ENCODE measurements at regions not wholly inside any gene's neighbourhood (a gene's known extent, or its start where the extent isn't known, plus 50 kb on each side); places are given as distances from the start of the nearest gene placed in this dataset.
A peak's percentile ranks its signal among the peaks of the same experiment; 100 is the strongest.
"Not testable (repeated sequence)": the region's sequence is repeated elsewhere in the genome, so short reads cannot be mapped to it uniquely, and the experiment has no call there.

DNA sequence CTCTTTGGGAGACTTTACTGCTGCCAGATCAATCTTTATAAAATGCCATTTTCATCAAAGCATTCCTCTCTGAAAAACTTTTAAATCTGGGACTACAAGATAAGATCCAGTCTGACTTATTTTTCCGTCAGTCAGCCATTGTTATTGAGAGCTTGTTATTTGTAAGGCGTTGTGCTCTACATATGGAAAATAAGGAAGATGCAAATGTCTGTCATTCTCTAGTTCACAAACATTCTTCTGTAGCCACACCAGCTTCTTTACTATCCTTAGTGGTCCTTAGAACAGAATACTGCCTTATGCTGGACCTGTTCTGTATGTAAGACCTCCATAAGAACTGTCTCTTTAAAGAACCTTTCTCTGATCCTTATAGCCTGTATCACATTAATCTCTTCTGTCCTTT lies 120.3 kb upstream of the NBPF19 start:
- CTCF ChIA-PET; H3K36me3 Mint-ChIP-seq (ENCODE audit: low read depth); ATAC-seq; H3K27ac Mint-ChIP-seq; DNase-seq; H3K4me1 Mint-ChIP-seq (ENCODE audit: low read depth); H3K9me3 Mint-ChIP-seq (ENCODE audit: insufficient read depth); H3K27me3 Mint-ChIP-seq (ENCODE audit: low read depth); H3K4me3 Mint-ChIP-seq; POLR2A ChIA-PET: not testable (repeated sequence)

DNA sequence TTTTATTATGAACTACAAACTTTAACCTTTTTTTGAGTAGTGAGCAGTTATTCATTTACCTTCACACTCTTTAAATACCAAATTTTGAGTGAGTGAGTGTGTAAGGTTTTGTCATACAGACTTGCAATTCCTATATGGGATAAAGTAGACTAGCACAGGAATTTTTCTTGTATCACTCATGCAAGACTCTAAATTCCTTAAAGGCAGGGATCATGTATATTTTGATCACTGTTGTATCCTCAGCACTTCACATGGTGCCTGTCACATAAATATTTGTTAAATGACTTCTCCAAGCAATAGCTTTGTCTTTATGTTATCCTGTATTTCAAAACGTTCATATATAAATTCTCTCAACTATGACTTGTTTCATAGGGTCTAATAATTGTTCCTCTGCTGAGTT lies 119.1 kb upstream of the NBPF19 start:
- H3K9me3 Mint-ChIP-seq (ENCODE audit: insufficient read depth); ATAC-seq; H3K27ac Mint-ChIP-seq; CTCF ChIA-PET; H3K36me3 Mint-ChIP-seq (ENCODE audit: low read depth); H3K4me3 Mint-ChIP-seq; H3K27me3 Mint-ChIP-seq (ENCODE audit: low read depth); DNase-seq; H3K4me1 Mint-ChIP-seq (ENCODE audit: low read depth); POLR2A ChIA-PET: not testable (repeated sequence)

DNA sequence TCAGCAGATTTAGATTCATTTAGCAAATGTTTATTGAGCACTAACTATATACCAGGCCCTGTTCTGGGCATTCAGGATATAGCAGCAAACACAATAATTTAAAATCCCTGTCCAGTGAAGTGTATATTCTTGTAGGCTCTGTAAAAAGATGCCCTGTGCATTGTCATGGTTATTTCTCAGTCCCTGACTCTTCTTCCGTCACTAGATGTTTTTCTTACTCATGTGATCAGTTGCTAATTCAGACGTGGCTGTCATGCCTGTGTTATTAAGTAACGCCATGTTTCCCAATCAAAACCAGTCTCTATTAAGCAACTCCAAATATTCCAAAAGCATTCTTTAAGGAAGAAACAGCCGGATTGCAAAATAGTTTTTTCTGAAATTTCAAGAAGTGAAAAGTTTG lies 118.7 kb upstream of the NBPF19 start:
- H3K4me3 Mint-ChIP-seq; H3K27me3 Mint-ChIP-seq (ENCODE audit: low read depth); H3K9me3 Mint-ChIP-seq (ENCODE audit: insufficient read depth); DNase-seq; H3K4me1 Mint-ChIP-seq (ENCODE audit: low read depth); POLR2A ChIA-PET; ATAC-seq; H3K27ac Mint-ChIP-seq; CTCF ChIA-PET; H3K36me3 Mint-ChIP-seq (ENCODE audit: low read depth): not testable (repeated sequence)

DNA sequence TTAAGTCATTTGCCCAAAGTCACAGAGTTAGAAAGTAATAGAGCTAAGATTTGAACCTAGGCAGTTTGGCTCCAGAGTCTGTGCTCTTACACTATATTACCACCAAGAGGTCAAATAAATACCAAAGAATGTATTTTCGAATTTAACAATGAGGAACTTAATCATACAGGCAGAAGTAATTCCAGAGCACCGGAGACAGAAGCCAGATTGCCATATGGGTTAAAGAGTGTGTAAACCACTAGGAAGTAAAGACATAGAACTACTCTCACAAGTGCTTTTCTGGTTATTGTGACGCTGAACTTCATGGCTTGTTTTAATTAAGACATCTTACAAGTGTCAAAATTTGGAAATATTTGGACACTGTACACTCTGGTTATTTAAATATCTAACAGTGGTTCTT lies 114.5 kb upstream of the NBPF19 start:
- H3K4me3 Mint-ChIP-seq; H3K9me3 Mint-ChIP-seq (ENCODE audit: insufficient read depth); H3K36me3 Mint-ChIP-seq (ENCODE audit: low read depth); CTCF ChIA-PET; ATAC-seq; POLR2A ChIA-PET; DNase-seq; H3K4me1 Mint-ChIP-seq (ENCODE audit: low read depth); H3K27ac Mint-ChIP-seq; H3K27me3 Mint-ChIP-seq (ENCODE audit: low read depth): not testable (repeated sequence)

DNA sequence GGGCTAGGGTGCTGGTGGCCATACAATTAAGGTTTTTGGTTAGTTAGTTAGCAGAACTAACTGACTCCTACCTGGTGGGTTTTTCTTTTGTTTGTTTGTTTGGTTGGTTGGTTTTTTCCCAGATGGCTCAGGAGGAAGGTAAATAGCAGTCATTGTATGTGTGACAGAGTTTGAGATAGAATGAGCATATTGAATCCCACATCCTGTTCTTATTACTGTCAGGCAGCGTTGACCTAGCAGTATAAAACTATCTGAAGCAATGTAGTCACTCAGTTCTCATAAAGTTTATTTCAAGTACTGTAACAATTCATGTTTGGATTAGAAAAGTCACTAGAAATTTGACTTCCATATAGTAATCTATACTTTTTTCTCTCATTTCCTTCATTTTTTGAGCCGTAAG lies 113.5 kb upstream of the NBPF19 start:
- POLR2A ChIA-PET; H3K27ac Mint-ChIP-seq; H3K36me3 Mint-ChIP-seq (ENCODE audit: low read depth); H3K27me3 Mint-ChIP-seq (ENCODE audit: low read depth); CTCF ChIA-PET; H3K4me1 Mint-ChIP-seq (ENCODE audit: low read depth); H3K9me3 Mint-ChIP-seq (ENCODE audit: insufficient read depth); H3K4me3 Mint-ChIP-seq; ATAC-seq; DNase-seq: not testable (repeated sequence)

DNA sequence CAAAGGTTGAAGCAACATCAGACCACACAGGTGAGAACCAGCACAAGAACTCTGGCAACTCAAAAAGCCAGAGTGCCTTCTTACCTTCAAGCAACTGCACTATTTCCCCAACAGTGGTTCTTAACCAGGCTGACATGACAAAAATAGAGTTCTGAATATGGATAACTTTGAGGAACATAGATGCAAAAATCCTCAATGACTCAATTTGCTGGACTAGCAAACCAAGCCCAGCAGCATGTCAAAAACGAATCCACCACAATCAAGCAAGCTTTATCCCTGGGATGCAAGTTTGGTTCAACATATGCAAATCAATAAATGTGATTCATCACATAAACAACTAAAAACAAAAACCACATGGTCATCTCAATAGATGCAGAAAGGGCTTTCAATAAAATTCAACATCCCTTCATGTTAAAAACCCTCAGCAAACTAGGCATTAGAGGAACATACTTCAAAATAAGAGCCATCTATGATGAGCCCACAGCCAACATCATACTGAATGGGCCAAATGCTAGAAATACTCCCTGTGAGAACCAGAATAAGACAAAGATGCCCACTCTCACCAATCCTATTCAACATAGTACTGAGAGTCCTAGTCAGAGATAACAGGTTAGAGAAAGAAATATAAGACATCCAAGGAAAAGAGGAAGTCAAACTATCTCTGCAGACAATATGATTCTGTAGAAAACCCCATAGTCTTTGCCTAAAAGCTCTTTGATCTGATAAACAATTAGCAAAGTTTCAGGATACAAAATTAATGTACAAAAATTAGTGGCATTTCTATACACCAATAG lies 110.5 kb upstream of the NBPF19 start:
- CTCF ChIA-PET, POLR2A ChIA-PET: not testable (repeated sequence)

DNA sequence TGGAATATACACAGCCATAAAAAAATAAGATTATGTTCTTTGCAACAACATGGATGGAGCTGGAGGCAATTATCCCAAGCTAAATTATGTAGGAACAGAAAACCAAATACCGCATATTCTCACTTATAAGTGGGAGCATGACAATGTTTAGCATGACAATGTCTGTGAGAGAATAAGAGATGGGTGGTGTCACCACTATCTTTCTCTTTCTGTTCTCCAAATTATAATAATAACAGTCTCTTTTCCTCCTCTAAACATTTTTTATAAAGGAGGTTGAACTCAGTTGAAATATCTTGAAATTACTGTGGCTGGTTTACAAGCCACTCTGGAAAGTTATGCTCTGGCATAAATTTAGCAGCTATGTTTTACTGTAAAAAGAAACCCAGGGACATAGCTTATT lies 108.4 kb upstream of the NBPF19 start:
- H3K36me3 Mint-ChIP-seq (ENCODE audit: low read depth); H3K4me1 Mint-ChIP-seq (ENCODE audit: low read depth); H3K4me3 Mint-ChIP-seq; H3K9me3 Mint-ChIP-seq (ENCODE audit: insufficient read depth); H3K27me3 Mint-ChIP-seq (ENCODE audit: low read depth); CTCF ChIA-PET; ATAC-seq; H3K27ac Mint-ChIP-seq; POLR2A ChIA-PET; DNase-seq: not testable (repeated sequence)

More for the DNA sequence above, 110.5 kb upstream of the NBPF19 start:
- not testable (repeated sequence) for H3K36me3 Mint-ChIP-seq (ENCODE audit: low read depth); H3K4me1 Mint-ChIP-seq (ENCODE audit: low read depth); H3K27me3 Mint-ChIP-seq (ENCODE audit: low read depth); H3K27ac Mint-ChIP-seq; H3K4me3 Mint-ChIP-seq; H3K9me3 Mint-ChIP-seq (ENCODE audit: insufficient read depth); ATAC-seq; DNase-seq

DNA sequence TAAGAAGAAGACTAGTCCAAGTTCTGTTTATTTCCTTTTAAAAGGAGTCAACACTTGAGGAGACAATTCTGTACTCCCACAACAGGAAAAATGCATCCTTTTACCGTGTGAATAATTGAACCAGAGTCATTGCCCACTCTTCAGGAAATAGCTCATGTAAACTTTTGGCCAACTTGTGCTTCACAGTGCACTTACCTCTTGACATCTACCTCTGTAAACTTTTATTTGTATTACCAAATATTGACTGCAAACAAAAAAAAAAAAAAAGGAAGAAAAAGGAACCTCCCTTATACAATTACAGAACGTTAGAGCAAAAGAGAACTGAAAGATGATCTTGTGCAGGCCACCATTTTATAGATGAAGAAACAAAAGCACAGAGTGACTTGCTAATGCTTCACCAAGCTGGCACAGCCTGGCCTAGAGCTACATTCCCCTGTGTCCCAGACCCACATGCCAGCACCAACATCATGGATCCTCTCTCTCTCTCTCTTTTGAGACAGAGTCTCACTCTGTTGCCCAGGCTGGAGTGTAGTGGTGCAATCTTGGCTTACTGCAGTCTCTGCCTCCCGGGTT lies 107.3 kb upstream of the NBPF19 start:
- POLR2A ChIA-PET; H3K27ac Mint-ChIP-seq; CTCF ChIA-PET; H3K4me1 Mint-ChIP-seq (ENCODE audit: low read depth); H3K27me3 Mint-ChIP-seq (ENCODE audit: low read depth); H3K9me3 Mint-ChIP-seq (ENCODE audit: insufficient read depth); ATAC-seq; H3K36me3 Mint-ChIP-seq (ENCODE audit: low read depth); DNase-seq; H3K4me3 Mint-ChIP-seq: not testable (repeated sequence)

DNA sequence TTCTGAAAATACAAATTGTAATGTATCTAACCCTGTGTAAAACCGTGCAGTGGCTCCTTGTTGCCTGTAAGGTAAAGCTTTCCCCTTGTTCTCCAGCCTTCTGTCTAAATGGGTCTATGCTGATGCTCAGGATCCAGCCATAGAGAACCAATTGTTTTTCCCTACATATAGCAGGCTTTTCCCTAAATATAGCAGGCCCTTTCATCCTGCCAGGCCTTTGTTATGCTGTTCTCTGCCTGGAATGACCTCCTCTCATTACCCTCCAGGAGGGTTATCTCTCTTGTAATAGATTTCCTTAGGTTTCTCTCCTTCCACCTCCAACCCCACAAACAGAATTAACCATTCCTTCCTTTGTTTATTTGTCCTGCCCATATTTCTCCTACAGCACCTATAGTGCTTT lies 106.5 kb upstream of the NBPF19 start:
- H3K4me3 Mint-ChIP-seq; H3K27ac Mint-ChIP-seq; H3K4me1 Mint-ChIP-seq (ENCODE audit: low read depth); CTCF ChIA-PET; DNase-seq; POLR2A ChIA-PET; ATAC-seq; H3K36me3 Mint-ChIP-seq (ENCODE audit: low read depth); H3K9me3 Mint-ChIP-seq (ENCODE audit: insufficient read depth); H3K27me3 Mint-ChIP-seq (ENCODE audit: low read depth): not testable (repeated sequence)

DNA sequence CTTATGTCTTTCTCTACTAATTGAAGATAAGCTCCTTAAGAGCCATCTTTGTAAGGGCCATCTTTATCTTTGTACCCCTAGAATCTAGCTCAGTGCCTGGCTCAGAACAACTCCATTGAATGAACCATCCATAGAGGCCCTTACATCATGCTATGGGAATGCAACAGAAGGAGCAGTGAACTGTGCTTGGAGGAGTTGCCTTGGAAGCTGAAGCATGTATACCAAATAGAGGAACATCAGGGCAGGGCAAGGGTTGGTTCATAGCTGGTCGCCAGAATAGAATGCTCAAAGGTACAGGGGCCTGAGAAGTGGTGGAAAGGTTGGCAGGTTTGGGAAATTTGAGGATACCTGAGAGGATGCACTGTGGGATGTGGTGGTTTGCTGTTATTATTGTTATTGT lies 105.8 kb upstream of the NBPF19 start:
- H3K9me3 Mint-ChIP-seq (ENCODE audit: insufficient read depth); H3K27ac Mint-ChIP-seq; H3K36me3 Mint-ChIP-seq (ENCODE audit: low read depth); H3K4me3 Mint-ChIP-seq; H3K4me1 Mint-ChIP-seq (ENCODE audit: low read depth); H3K27me3 Mint-ChIP-seq (ENCODE audit: low read depth); POLR2A ChIA-PET; ATAC-seq; DNase-seq; CTCF ChIA-PET: not testable (repeated sequence)

DNA sequence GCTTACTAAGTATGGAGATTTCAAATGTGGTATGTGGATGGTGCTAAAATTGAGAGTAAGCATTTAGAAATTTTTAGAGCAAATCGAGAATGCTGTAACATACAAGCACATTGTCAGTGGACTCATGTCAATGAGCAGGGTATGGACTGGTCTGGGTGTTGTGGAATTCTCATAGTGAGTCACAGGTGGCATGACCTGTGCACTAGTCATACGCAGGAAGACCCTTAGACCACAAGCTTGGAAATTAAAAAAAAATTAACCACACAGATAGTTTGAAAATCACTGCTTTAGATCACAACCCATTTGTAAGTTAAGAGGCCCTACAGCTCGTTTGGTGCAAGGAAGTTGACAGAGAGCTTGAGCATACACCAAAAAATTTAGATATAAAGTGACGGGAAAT lies 102.9 kb upstream of the NBPF19 start:
- H3K4me1 Mint-ChIP-seq (ENCODE audit: low read depth); POLR2A ChIA-PET; CTCF ChIA-PET; H3K4me3 Mint-ChIP-seq; DNase-seq; H3K9me3 Mint-ChIP-seq (ENCODE audit: insufficient read depth); H3K27me3 Mint-ChIP-seq (ENCODE audit: low read depth); H3K27ac Mint-ChIP-seq; H3K36me3 Mint-ChIP-seq (ENCODE audit: low read depth): not testable (repeated sequence)
- ATAC-seq, result peak; percentile 53

DNA sequence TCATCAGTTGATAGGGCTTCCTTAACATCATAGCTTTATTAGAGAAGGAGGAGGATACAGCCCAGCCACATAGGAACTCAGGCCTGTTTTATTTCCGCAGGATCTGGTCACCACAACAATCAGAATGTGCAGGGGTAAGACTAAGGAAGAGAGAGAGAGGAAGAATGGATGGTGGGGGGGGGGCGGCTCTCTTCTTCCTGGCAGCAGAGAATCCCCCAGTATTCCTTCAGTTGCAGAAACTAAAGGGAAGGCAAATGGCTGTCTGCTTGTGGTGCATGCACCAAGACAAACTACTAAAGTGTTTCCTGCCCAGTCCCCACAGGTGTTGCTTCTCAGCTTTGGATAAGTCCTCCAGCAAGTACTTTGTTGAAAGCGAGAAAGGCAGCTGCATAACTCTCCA lies 96.4 kb upstream of the NBPF19 start:
- ATAC-seq; H3K27ac Mint-ChIP-seq; POLR2A ChIA-PET; H3K4me1 Mint-ChIP-seq (ENCODE audit: low read depth); DNase-seq; H3K27me3 Mint-ChIP-seq (ENCODE audit: low read depth); CTCF ChIA-PET; H3K36me3 Mint-ChIP-seq (ENCODE audit: low read depth); H3K9me3 Mint-ChIP-seq (ENCODE audit: insufficient read depth); H3K4me3 Mint-ChIP-seq: not testable (repeated sequence)
